SU-DHL-6 (cell line): ENCODE measurements at regions not wholly inside any gene's neighbourhood (a gene's known extent, or its start where the extent isn't known, plus 50 kb on each side); places are given as distances from the start of the nearest gene placed in this dataset.
"Not testable (repeated sequence)": the region's sequence is repeated elsewhere in the genome, so short reads cannot be mapped to it uniquely, and the experiment has no call there.

Experiments
- H2AFZ ChIP-seq: fragments of 200-600 bp; sonication (generic); 2 replicates; pipeline ENCODE4 v1.6.1; 2014; ENCODE audit warnings: low read depth, mild to moderate bottlenecking, moderate library complexity, mixed read lengths, antibody characterized with exemption, low read length; ENCODE audit not compliant: severe bottlenecking
- H3F3A ChIP-seq: fragments of 200-600 bp; shearing (Covaris generic); 2 replicates; pipeline ENCODE4 v1.6.0; 2016; ENCODE audit warnings: antibody characterized with exemption, mild to moderate bottlenecking; ENCODE audit not compliant: insufficient read depth
- H3K27ac ChIP-seq: fragments of 200-600 bp; sonication (generic); 2 replicates; pipeline ENCODE4 v1.5.1; 2016; ENCODE audit warnings: low read depth, mild to moderate bottlenecking, low read length, moderate library complexity, mixed read lengths
- H3K27me3 ChIP-seq: fragments of 200-600 bp; sonication (generic), shearing (Covaris generic); 2 replicates; pipeline ENCODE4 v1.6.0; 2014; ENCODE audit warnings: mild to moderate bottlenecking, low read length
- H3K36me3 ChIP-seq: fragments of 200-600 bp; sonication (generic); 2 replicates; pipeline ENCODE4 v1.6.1; 2014; ENCODE audit warnings: mild to moderate bottlenecking, low read length, mixed read lengths
- H3K4me2 ChIP-seq: fragments of 300-600, 200-600 bp; shearing (Covaris generic), sonication (generic); 2 replicates; pipeline ENCODE4 v1.6.0; 2014; ENCODE audit warnings: low read length, low read depth, mild to moderate bottlenecking; ENCODE audit not compliant: poor library complexity, severe bottlenecking
- H3K4me3 ChIP-seq: fragments of 200-600 bp; sonication (generic); 2 replicates; pipeline ENCODE4 v1.5.1; 2014; ENCODE audit warnings: antibody characterized with exemption, low read length, mild to moderate bottlenecking, mixed read lengths; ENCODE audit not compliant: insufficient read depth, poor library complexity, severe bottlenecking
- H3K79me2 ChIP-seq: fragments of 200-600 bp; sonication (generic); 2 replicates; pipeline ENCODE4 v1.6.1; 2014; ENCODE audit warnings: mild to moderate bottlenecking, low read length, moderate library complexity; ENCODE audit not compliant: insufficient read depth
- H3K9ac ChIP-seq: fragments of 200-600 bp; sonication (generic); 2 replicates; pipeline ENCODE4 v1.7.0; 2014; ENCODE audit warnings: mild to moderate bottlenecking, low read length
- H3K9me2 ChIP-seq: fragments of 200-600 bp; sonication (generic); replicated peaks from 2 replicates; pipeline ENCODE4 v1.6.1; 2014; ENCODE audit warnings: low read length; ENCODE audit not compliant: insufficient read depth
- H3K9me3 ChIP-seq: fragments of 200-600 bp; sonication (generic); 2 replicates; pipeline ENCODE4 v1.6.1; 2014; ENCODE audit warnings: low read length, mixed read lengths; ENCODE audit not compliant: insufficient read depth
- H4K20me1 ChIP-seq: fragments of 200-600 bp; sonication (generic); 2 replicates; pipeline ENCODE4 v1.6.1; 2014; ENCODE audit warnings: low read depth, mild to moderate bottlenecking, antibody characterized with exemption, low read length, moderate library complexity, mixed read lengths
- EZH2phosphoT487 ChIP-seq: fragments of 200-600 bp; sonication (generic), shearing (Covaris generic); conservative IDR thresholded peaks from 2 replicates; pipeline ENCODE4 v1.6.1; 2018; ENCODE audit warnings: mild to moderate bottlenecking, antibody characterized with exemption, low read length, moderate library complexity, mixed read lengths
- TF ChIP-seq, protein P1 (sequence below): fragments of 200-600 bp; sonication (generic); IDR thresholded peaks from one replicate; pipeline ENCODE4 v1.5.1; 2017; ENCODE audit warnings: antibody characterized with exemption, mild to moderate bottlenecking, low read length, moderate library complexity; ENCODE audit not compliant: insufficient read depth, poor library complexity, severe bottlenecking

DNA sequence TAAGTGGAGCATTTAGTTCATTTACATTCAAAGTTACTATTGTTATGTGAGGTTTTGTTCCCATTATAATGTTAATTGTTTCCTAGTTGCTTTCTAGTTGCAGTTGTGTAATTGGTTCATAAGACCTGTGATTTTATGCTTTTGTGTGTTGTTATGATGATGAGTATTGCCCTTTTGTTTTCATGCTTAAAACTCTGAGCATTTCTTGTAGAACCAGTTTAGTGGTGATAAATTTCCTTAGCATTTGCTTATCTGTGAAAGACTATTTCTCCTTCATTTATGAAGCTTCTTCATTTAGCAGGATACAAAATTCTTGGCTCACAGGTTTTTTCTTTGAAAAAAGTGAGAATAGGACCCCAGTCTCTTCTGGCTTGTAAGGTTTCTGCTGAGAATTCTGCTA, 274.8 kb upstream of the SPAG17 start:
- no peak overlapping the region for H3K9ac ChIP-seq
- H3K36me3 ChIP-seq: no peaks in the 10 kb centered on the region
- H3K4me2 ChIP-seq: no peak overlapping the region
- no peaks in the 10 kb centered on the region for H4K20me1 ChIP-seq
- H3K9me2 ChIP-seq: no peaks in the 10 kb centered on the region
- H3K79me2 ChIP-seq: no peaks in the 10 kb centered on the region
- no peak for TF ChIP-seq EZH2phosphoT487
- TF ChIP-seq, protein P1, sequence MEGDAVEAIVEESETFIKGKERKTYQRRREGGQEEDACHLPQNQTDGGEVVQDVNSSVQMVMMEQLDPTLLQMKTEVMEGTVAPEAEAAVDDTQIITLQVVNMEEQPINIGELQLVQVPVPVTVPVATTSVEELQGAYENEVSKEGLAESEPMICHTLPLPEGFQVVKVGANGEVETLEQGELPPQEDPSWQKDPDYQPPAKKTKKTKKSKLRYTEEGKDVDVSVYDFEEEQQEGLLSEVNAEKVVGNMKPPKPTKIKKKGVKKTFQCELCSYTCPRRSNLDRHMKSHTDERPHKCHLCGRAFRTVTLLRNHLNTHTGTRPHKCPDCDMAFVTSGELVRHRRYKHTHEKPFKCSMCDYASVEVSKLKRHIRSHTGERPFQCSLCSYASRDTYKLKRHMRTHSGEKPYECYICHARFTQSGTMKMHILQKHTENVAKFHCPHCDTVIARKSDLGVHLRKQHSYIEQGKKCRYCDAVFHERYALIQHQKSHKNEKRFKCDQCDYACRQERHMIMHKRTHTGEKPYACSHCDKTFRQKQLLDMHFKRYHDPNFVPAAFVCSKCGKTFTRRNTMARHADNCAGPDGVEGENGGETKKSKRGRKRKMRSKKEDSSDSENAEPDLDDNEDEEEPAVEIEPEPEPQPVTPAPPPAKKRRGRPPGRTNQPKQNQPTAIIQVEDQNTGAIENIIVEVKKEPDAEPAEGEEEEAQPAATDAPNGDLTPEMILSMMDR: no peak
- H3K27ac ChIP-seq: no peak overlapping the region
- H3K4me3 ChIP-seq: no peak overlapping the region
- no peaks in the 10 kb centered on the region for H3F3A ChIP-seq
- no peaks in the 10 kb centered on the region for H3K27me3 ChIP-seq
- no peak overlapping the region for H2AFZ ChIP-seq
- H3K9me3 ChIP-seq: no peaks in the 10 kb centered on the region

DNA sequence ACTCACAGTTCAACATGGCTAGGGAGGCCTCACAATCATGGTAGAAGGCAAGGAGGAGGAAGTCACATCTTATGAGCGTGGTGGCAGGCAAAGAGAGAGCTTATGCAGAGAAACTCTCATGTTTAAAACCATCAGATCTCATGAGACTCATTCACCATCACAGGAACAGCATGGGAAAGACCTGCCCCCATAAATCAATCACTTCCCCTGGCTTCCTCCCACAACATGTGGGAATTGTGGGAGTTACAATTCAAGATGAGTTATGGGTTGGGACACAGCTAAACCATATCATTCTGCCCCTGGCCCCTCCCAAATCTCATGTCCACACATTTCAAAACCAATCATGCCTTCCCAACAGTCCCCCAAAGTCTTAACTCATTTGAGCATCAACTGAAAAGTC, 268.8 kb upstream of the SPAG17 start:
- not testable (repeated sequence) for H3K9me3 ChIP-seq, H3K9me2 ChIP-seq, H3F3A ChIP-seq, H2AFZ ChIP-seq, H3K27ac ChIP-seq, H3K4me3 ChIP-seq, H3K27me3 ChIP-seq, H3K79me2 ChIP-seq, H4K20me1 ChIP-seq, H3K36me3 ChIP-seq, H3K4me2 ChIP-seq, H3K9ac ChIP-seq

DNA sequence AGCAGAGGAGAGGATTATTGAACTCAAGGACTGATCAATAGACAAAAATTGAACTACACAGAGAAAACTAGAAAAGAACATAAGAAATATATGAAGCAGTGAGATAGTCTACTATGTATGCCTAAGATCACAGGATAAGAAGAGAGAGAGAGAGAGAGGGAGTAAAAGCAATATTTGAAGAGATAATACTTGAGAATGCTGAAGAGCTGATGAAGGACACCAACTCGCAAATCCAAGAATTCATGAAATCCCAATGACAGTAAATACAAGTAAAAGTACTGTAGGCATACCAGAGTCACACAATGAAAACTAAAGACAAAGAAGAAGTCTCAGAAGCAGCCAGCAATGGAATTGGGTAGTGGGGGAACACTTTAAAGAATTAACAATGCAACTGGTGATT, 260.1 kb upstream of the SPAG17 start:
- no peaks in the 10 kb centered on the region for H3K27me3 ChIP-seq
- no peaks in the 10 kb centered on the region for H3K79me2 ChIP-seq
- no peak for TF ChIP-seq EZH2phosphoT487
- TF ChIP-seq, protein P1: no peak
- H3K36me3 ChIP-seq: no peaks in the 10 kb centered on the region
- no peak overlapping the region for H3K4me2 ChIP-seq
- no peak overlapping the region for H3K27ac ChIP-seq
- no peaks in the 10 kb centered on the region for H3K9me2 ChIP-seq
- H3K9ac ChIP-seq: no peak overlapping the region
- no peak overlapping the region for H2AFZ ChIP-seq
- H3K4me3 ChIP-seq: no peak overlapping the region
- H3F3A ChIP-seq: no peaks in the 10 kb centered on the region
- H4K20me1 ChIP-seq: no peaks in the 10 kb centered on the region
- no peaks in the 10 kb centered on the region for H3K9me3 ChIP-seq

DNA sequence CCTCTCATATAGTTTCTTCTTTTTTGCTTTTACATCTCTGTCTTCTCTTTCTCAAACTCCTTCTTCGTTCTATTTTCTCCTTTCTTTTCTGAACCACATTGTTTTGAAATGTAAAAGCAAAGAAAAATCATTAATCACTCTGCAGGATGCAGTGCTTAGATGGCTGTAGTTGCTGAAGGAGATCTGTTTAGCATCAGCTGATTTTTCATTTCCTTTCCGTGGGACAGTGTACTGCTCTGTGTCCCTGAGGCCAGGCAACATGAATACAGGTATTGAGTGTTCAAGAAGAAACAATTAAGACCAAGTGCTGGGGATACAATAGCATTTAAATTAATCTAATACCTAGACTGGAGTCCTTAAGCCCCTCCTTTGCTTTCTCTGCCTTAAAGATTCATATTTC, 257.2 kb upstream of the SPAG17 start:
- Histone ChIP-seq H3K27ac (no peak overlapping the region), H3K36me3 (no peaks in the 10 kb centered on the region), H3K9me2 (no peaks in the 10 kb centered on the region), H3K4me2 (no peak overlapping the region), H3K27me3 (no peaks in the 10 kb centered on the region), H3K9ac (no peak overlapping the region), H4K20me1 (no peaks in the 10 kb centered on the region), H2AFZ (no peak overlapping the region), H3K79me2 (no peaks in the 10 kb centered on the region), H3K9me3 (no peaks in the 10 kb centered on the region), H3K4me3 (no peak overlapping the region), H3F3A (no peaks in the 10 kb centered on the region)
- no peak for TF ChIP-seq EZH2phosphoT487
- TF ChIP-seq, protein P1: no peak
